NCI-H1417 (cell line): ENCODE measurements at regions not wholly inside any gene's neighbourhood (a gene's known extent, or its start where the extent isn't known, plus 50 kb on each side); places are given as distances from the start of the nearest gene placed in this dataset.
A peak's percentile ranks its signal among the peaks of the same experiment; 100 is the strongest.
"Not testable (repeated sequence)": the region's sequence is repeated elsewhere in the genome, so short reads cannot be mapped to it uniquely, and the experiment has no call there.

Experiments used
- DNase-seq, 3 experiments: peaks; one replicate each; lab custom pipeline; 2025; lab: John Stamatoyannopoulos, UW

DNA sequence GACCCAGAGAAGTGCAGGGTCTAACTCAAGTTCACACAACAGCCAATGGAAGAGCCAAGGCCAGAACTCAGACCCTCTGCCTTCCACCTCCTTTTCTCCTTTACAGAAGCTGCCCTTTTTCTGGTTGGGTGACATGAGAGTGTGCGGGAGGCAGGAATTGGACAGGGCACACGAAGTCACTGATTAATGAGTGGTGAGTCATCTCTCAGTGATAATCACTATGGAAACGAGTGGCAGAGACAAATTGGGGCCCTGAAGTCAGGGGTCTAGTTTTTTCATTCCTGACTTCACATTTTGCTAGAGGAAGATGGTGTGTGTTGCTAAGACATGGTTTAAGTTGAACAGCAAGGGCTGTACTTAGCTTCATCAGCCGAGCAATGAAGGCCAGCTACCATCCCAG is 312.7 kb upstream of the CCL2 start:
- DNase-seq, result no peak

DNA sequence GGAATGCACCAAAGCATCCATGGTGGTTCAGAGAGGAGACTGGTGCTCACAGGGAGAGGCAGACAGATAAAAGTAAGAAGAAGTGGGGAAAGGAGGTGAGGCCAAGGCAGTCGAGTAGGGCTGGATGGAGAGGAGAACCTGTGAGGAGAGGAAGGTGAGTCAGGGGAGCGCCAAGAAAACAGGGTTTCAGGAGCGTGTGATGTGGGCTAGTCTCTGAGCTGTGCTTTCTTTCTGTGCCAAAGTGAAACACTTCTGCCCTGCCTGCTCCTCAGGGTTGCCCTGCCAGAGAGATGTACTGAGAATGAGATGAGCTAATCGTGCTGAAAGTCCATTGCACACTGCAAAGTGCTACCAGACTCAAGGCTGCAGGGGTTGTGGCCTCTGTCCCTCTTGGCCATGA is 310.7 kb upstream of the CCL2 start:
- DNase-seq, result no peak

DNA sequence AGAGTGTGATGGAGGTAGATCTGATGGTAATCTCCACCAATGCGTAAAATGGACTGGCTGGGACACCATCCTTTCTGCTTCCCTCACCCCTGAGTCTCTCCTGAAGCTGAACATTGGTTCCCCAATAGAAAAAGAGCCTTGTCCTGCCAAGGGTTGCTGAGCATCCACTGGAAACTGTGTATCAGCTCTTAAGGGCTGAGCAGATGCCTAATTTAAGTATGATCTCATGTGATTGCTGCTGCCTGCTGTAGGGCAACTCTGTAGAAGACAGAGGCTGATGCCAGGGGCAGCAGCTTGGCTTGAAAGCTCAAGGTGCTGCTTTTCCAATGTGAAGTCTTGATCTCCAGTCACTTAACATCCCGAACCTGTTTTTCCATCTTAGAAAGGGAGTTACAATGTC is 310.3 kb upstream of the CCL2 start:
- DNase-seq, result no peak

DNA sequence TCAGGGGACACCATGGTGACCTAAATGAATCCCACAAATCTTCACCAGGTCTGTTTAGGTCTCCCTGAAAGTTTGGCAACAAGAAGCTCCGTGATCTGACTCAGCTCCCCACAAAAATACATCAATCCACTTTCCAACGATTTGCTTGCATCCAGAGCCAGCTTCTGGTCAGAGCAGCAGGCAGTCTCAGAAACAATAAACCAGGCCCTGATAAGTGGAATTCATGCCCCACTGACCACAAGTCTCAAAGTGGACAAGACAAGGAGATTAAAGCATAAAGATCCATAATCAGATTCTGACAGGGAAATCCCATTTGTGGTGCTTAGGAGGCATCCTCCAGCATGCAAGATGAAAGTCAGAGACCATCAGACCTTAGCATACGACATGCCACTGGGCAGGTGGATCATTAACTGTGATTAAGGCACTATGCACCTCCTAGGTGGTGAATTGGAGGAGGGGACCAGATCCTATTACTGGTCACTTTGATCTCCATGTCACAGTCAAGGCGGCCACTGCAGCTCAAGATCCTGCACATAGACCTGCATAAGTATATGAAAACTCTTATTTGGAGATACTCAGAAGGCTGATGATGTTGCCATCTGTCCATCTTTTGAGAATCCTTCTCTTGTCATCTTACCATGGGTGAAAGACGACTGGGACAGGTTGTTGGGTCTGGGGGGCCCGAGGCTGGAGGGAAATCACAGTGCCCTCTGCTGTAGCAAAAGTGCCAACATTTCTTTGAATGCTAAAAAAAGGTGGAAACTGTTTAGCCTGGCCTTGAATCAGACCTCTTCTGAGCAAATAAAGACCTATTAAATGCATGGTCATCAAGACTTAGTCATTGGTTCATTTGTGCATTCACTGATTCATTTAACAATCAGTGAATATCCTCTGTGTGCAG is 309.2 kb upstream of the CCL2 start:
- no peak for DNase-seq

DNA sequence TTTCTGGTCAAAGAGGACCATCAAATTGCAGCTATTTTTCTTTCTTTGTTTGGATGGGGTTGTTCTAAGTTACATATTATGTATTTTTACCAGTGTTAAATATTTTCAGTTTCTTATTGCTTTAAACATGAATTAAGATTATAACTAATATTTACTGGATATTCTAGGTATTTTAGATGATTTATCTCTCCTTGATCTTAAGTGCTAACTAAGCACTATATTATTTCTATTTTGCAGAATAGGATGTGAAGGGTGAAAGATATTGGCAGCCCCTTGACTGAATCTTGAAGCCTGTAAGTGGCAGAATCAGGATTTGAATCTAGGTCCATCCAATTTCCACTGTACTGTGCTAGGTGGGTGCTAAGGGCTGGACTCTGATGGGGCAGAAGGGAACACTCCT is 307.3 kb upstream of the CCL2 start:
- DNase-seq, result no peak

DNA sequence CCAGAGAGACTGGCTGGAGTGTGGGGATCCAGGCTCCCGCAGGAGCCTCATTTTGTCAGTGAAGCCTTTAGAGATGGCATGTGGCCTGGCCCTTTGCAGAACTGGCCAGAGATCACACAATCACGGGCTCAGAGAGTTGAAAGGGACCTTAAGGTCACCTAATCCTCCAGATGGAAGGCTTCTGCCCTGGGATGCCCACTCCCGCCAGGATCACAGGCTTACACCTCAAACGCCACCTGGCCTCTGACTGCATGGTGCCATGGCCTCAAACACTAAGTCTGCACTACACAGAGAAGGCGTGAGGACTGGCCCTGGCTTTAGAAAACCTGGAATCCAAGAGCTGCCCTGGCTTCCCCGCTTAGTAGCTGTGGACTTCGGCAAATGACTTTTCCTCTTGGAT is 306.8 kb upstream of the CCL2 start:
- no peak for DNase-seq

DNA sequence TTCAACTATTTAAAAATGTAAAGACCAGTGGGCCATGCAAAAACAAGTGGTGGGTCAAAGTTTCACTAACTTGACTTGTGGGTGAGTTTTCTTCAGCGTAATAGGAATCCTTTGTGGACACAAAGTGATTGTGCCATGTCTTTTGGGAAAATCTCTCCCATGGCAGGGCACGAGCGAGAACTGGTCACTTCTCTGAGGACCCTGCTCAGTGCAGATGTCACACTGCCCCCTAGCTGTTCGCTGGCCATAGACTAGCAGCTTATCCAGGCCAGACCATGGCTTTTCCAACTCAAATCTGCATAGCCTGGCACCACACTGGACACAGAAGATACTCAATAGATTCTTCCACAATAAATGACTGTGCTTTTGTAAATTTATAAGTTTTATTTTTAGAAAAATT is 306.0 kb upstream of the CCL2 start:
- DNase-seq, result no peak

DNA sequence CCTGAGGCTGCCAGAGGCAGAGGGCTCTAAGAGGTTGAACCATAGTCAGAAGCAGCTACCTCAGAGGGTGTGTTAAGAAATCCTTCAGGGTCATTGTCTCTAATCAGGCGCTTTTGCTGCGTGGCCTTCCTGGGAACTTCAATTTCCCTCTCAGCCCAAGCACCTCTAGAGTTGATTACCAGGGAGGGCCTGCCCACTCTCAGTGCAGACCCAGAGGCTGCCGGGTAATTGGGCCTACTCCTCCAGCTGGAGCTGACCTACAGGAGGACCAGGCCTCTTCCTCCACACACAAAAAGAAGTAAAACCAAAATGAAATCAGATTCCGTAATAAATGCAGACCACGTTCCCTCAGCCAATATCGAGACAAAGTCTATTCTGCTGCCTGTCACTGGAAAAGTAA is 305.0 kb upstream of the CCL2 start:
- no peak for DNase-seq

DNA sequence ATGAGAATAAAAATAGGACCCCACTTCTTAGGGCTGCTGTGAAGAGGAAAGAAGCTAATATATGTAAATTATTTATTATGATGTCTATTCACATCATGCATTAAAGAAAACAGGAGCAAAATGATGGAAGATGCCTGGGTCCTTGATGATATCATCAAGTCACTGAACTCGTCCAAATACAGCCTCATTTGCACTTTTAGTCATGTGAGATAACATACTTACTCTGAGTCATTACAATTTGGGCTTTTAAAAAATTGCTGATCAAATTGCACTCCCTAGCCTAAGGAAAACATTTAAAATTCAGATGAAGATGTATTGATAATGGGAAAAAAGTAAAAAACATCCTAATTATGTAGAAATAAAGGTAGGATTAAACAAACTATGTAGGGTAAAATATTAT is 302.7 kb upstream of the CCL2 start:
- DNase-seq, result no peak

DNA sequence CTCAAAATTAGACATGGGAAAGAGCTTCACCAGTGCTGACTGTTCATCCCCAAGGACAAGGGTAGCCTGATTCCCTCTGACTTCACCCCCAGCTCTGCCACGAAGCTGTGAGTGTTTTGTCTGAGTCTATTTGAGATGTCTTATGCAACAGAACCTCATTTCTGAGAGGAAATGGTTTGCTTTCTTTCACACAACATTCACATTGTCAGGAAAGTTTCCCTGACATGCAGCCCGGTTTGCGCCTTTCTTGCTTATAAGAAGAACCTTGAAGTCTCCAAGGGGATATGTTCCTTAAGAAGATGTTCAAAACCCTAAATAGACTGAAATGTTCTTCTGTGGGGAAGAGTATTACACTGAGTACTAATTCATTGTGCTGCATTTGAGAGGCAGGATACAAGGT is 300.5 kb upstream of the CCL2 start:
- DNase-seq, result no peak

DNA sequence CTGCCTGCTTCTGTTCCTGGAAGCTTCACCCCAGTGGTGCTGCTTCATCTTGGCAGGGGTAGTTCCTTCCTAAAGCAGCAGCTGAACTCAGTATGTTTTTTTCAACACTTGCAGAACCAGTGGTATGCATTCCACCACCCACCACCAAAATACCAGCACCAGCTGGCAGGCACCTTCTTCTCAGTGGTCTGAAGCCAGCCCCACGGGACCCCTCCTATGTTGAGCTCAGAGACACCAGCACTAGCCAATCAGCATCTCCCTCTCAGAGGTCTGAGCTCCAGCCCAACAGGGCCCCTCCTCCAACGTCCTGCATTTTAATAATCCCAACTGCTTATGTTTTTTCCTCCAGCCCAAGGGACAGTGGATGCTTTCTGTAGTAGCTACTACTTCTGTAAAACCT is 299.6 kb upstream of the CCL2 start:
- DNase-seq, result no peak

DNA sequence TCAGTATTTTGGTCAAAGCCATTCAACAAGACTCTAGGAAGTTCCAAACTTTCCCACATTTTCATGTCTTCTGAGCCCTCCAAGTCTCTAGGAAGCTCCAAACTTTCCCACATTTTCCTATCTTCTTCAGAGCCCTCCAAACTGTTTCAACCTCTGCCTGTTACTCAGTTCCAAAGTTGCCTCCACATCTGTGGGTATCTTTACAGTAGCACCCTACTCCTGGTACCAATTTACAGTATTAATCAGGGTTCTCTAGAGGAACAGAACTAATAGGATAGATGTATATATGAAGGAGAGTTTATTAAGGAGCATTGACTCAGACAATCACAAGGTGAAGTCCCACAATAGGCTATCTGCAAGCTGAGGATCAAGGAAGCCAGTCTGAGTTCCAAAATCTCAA is 296.0 kb upstream of the CCL2 start:
- not testable (repeated sequence) for DNase-seq

DNA sequence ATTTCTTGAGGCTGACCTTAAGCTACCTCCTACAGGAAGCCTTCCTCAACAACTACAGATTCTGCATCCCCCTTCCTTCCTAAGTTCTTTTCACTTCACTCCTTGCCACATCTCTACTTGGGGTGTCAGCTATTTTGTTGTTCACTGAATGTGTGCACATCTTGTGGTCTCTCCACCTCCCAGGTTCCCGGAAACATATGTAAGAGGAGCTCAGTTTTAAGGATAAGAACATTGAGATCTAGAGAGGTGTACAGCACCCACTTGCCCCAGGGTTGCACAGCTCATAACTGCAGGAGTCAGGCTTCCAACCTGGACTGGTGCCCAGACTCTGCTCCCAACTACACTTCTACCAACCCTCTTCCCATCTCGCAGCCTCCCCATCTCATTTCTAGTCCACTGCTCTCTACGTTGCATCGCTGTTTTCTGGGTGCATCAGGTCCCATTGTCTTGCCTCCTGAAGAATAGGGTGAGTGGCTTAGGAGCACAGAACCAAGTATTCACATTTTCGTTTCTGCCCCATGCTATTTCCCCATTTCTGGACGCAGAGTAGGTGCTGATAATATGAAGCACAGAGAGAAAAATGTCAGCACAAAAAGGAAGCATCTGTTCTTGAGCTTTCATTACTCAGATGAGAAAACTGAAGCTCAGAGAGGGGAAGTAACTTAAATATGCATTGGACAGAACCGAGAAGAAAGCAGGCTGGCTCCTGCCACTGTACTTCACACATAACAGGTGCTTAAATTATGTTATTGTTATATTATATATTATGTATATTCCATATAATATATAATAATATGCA is 292.0 kb upstream of the CCL2 start:
- DNase-seq, result no peak

DNA sequence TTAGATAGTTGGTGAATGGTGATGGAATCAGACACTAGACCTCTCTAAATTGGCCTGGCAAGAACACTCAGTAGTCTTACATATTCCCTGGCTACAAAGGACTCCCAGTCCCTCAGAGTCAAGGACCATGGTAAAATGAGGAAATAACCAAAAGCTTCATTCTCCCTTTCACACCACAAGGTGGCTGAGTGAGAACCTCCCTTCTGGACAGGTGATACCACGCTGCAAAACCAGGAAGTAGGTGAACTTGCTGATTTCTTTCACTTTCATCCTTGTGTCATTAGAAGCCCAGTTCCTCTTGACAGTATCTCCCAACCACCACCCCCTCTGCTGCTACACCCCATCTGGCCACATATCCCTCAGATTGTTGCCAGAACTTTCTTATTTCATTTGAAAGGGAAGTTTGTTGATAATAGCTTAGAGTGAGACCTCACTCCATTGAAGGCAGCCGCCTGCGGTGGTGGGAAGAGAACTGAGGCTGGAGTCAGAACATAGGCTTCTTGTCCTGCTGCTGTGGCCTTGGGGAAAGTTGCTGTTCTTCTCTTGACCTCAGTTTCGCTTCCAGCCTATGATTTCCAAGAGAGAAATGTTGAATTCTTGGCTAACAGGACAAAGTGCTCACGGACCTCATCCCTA is 290.6 kb upstream of the CCL2 start:
- peak in 1 of 3 experiments; percentile 18 for DNase-seq

DNA sequence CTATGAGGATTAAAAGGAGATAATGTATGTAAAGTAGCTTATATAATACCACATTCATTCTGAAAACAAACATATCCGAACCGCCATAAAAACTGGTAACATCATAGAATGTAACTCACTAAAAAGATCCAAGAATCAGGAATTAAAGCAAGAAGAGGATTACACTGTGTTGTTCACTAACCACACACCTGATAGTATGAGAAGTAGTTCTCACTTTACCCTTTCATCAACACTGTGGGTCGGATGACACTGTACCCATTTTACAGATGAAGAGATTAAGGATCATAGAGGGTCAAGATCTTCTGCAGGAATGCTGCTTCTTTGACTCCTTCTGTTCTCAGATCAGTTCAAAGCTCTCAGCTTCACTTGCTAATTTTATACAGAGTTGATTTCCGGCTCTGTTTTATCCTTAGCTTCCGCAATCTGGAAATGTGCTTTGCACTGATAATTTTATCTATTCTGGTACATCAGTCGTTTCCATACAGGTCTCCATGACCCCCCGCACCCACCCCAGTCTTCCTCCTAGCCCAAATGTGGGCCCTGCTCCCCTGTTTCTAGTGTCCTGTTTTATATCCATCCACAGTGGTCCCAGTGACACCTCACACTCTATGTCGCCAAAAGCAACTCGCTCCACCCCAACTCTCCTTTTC is 288.6 kb upstream of the CCL2 start:
- DNase-seq, result no peak

DNA sequence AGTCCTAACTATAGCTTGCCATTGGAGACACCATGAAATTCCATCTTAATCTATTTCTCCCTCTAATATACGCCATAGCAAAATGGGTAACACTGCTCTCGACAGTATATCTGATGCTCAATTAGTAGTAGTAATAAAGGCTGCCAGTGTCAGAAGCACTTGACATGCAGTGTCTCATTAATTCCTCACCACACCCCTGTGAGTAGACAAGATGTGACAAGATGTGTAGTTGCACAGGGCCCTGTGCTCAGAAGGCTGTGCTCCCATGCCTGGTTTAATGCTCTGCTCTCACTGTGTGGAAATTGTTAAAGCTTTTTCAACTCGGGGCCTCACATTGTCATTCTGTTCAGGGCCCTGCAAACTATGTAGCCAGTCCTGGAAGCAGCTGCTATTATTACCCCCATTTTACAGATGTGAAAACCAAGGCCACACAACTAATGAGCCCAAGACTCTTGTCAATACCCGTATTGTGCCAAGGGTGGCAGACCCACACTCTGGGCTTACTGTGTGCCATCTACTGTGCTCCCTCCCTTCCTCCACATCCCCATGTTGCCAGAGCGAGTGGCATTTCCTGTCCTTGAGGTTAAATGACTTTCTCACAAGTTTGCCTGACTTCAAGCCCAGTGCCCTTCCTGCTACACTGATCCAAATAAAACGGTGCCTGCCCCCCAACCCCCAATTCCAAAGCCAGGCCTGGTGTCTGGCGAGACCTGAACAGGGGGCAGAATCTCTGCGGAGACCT is 287.3 kb upstream of the CCL2 start:
- DNase-seq, result no peak

DNA sequence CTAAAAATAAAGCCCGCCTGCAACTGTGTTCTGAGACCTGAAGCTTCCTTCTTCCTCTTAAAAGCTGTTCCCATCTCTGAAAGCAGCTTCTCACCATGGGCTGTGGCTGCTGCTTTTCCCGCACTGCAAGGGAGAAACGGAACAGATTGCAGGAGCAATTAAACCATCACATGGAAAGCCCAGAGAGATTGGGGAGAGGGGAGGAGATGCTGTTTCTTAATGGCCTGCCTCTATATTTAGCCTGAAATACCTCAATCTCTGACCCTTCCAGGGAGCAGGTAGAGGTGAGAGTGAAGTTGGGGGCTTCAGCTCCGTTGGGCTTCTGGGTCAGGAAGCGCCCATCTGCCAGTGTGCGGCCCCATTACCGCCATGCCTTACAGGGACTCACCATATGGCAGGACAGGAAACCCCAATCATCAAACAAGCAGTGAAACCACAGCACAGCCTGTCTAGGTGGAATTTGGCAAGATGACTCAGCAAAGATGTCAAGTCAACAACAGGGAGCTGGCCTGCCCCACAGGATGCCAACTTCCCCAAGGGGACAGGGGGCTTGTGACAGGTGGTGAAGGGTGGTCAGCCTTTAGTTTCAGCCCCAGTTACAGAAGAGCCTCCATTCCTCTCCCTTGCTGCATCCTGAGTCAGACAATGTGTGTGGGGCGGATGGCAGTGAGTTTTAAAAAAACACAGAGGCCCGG is 286.6 kb upstream of the CCL2 start:
- no peak for DNase-seq

DNA sequence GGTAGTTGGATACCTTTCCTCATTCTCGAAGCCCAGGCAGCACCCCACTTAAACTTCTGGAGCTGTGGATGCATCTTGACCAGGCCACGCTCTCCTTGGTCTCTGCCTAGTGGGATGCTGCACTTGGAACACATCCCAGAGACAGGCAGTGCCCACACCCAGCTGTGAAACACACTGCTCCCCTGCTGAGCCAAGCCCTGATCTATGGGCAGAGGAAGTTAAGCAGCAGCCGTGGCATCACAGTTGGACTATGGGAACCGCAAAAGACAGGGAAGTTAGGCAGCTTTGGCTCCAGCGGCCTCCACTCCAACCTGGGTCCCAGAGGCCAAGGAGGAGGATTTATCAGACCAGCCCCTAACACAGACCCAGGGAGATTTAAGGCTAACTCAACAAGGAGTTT is 284.8 kb upstream of the CCL2 start:
- DNase-seq, result no peak

DNA sequence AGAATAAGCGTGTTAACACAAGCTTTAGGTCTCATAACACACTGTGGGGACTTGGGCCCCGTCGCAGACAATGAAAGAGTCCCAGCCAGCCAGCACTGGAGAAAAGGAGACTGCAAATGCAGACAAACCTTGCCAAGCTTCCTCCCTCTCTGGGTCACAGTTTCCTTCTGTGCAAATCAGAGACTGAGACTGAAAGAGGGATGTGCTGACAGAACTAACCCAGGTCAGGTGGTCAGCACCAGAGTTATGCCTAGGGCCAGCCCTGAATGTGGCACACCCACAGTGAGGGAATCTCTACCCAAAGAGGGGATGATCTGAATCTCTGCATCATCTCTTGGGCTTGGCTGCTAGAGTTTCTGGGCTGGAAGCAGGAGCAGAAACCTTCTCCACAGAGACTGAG is 282.3 kb upstream of the CCL2 start:
- DNase-seq, result no peak

DNA sequence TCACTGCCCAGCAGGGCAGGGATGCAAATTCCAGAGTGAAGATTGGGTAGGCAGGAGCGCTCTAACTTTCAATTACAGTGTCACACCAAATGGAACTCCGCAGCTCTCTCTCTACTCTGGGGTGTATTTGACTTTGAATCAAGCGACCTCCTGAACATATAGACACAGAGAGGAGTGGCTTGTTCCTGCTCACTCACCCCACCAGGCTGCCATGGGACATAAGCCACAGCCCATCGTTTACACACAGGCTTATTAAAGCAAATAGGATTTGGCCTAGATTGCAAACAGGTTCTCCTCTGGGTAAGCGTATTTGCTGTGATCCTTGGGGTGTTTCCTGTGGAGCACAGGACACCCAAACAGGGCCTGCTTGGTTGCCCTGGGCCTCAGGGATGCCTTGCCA is 281.6 kb upstream of the CCL2 start:
- no peak for DNase-seq

DNA sequence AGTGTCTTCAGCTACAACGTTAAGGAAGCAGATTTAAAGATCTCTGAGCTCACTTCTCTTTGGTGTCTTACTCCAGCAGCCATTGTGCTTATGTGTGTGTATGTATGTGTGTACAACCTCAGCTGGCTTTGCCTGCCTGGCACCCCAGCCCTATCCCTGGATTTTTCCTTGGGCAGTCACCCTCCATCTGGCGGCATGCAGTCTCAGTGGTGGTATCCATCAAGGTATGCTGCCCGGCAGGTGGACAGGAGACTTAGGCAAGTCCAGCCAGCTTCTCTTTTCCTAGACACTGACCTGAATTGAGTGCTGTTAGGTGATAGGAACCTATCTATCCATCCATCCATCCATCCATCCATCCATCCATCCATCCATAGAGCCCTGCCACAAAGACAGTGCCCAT is 280.8 kb upstream of the CCL2 start:
- DNase-seq, result no peak
